ENCODE measurements at regions not wholly inside any gene's neighbourhood (a gene's known extent, or its start where the extent isn't known, plus 50 kb on each side); places are given as distances from the start of the nearest gene placed in this dataset.

- Histone ChIP-seq H3K18ac (ENCODE audit: low read length) (no peak overlapping the region), H3K27me3 (ENCODE audit: insufficient read depth, low read length) (no peaks in the 10 kb centered on the region), H3K27ac (ENCODE audit: low read depth, low read length) (no peak overlapping the region), H4K12ac (ENCODE audit: low read depth, low read length) (no peak overlapping the region), H3K36me3 (ENCODE audit: control insufficient read depth in 1 of 2, insufficient read depth in 2 of 2, low read length in 2 of 2) (no peaks in the 10 kb centered on the region), H3K4ac (ENCODE audit: low read depth, low read length) (no peak overlapping the region), H4K8ac (ENCODE audit: low read depth, low read length) (no peak overlapping the region), H3K9ac (ENCODE audit: low read length) (no peak overlapping the region), H3K4me1 (ENCODE audit: control insufficient read depth in 1 of 2, insufficient read depth in 2 of 2, low read length in 2 of 2) (no peaks in the 10 kb centered on the region), H3K23ac (ENCODE audit: low read length) (no peak overlapping the region), H3K4me3 (ENCODE audit: low read depth, low read length) (no peak overlapping the region), H4K91ac (ENCODE audit: low read depth, low read length) (no peak overlapping the region), H2BK12ac (ENCODE audit: low read length) (no peak overlapping the region), H2BK120ac (ENCODE audit: insufficient read depth, low read length, poor library complexity) (no peak overlapping the region), H3K14ac (ENCODE audit: low read length) (no peak overlapping the region), H2AK5ac (ENCODE audit: low read length) (no peak overlapping the region), H3K9me3 (ENCODE audit: insufficient read depth, low read depth, low read length) (peaks cover 38% of the 10 kb centered on the region), H3K4me2 (ENCODE audit: low read length) (no peak overlapping the region), H2AFZ (ENCODE audit: insufficient read depth, low read length, poor library complexity) (no peak overlapping the region), H2BK5ac (ENCODE audit: low read depth, low read length, poor library complexity) (no peak overlapping the region), H3K79me2 (ENCODE audit: control insufficient read depth, insufficient read depth, low read length, poor library complexity) (no peaks in the 10 kb centered on the region), H3K79me1 (ENCODE audit: low read length) (no peaks in the 10 kb centered on the region)
- WGBS (ENCODE audit: extremely low coverage, insufficient coverage, insufficient read length): no CpG with 5 or more reads among the region's 5 CpGs
- DNase-seq: no peak
Observed at GRCh38 chr2:238548902-238549462, 122.3 kb downstream of the ASB1 start.

- Histone ChIP-seq H3K9me3 (ENCODE audit: insufficient read depth, low read depth, low read length) (peaks cover 39% of the 10 kb centered on the region), H3K14ac (ENCODE audit: low read length) (no peak overlapping the region), H3K79me2 (ENCODE audit: control insufficient read depth, insufficient read depth, low read length, poor library complexity) (no peaks in the 10 kb centered on the region), H3K4me2 (ENCODE audit: low read length) (no peak overlapping the region), H3K9ac (ENCODE audit: low read length) (no peak overlapping the region), H3K23ac (ENCODE audit: low read length) (no peak overlapping the region), H4K12ac (ENCODE audit: low read depth, low read length) (no peak overlapping the region), H2BK5ac (ENCODE audit: low read depth, low read length, poor library complexity) (no peak overlapping the region), H3K4me1 (ENCODE audit: control insufficient read depth in 1 of 2, insufficient read depth in 2 of 2, low read length in 2 of 2) (no peaks in the 10 kb centered on the region), H2BK12ac (ENCODE audit: low read length) (no peak overlapping the region), H2BK120ac (ENCODE audit: insufficient read depth, low read length, poor library complexity) (no peak overlapping the region), H3K4ac (ENCODE audit: low read depth, low read length) (no peak overlapping the region), H3K27ac (ENCODE audit: low read depth, low read length) (no peak overlapping the region), H3K36me3 (ENCODE audit: control insufficient read depth in 1 of 2, insufficient read depth in 2 of 2, low read length in 2 of 2) (no peaks in the 10 kb centered on the region), H2AK5ac (ENCODE audit: low read length) (no peak overlapping the region), H3K4me3 (ENCODE audit: low read depth, low read length) (peak overlapping the region; percentile 10), H3K18ac (ENCODE audit: low read length) (no peak overlapping the region), H3K79me1 (ENCODE audit: low read length) (no peaks in the 10 kb centered on the region), H2AFZ (ENCODE audit: insufficient read depth, low read length, poor library complexity) (no peak overlapping the region), H4K8ac (ENCODE audit: low read depth, low read length) (no peak overlapping the region), H4K91ac (ENCODE audit: low read depth, low read length) (no peak overlapping the region), H3K27me3 (ENCODE audit: insufficient read depth, low read length) (no peaks in the 10 kb centered on the region)
- no CpG with 5 or more reads among the region's 2 CpGs for WGBS (ENCODE audit: extremely low coverage, insufficient coverage, insufficient read length)
- DNase-seq: no peak
Observed at GRCh38 chr2:238549866-238550265, 123.1 kb downstream of the ASB1 start.

GRCh38 chr2:238551091-238551490 lies 124.4 kb downstream of the ASB1 start:
- Histone ChIP-seq H3K4me1 (ENCODE audit: control insufficient read depth in 1 of 2, insufficient read depth in 2 of 2, low read length in 2 of 2) (no peaks in the 10 kb centered on the region), H3K4me3 (ENCODE audit: low read depth, low read length) (no peak overlapping the region), H3K79me1 (ENCODE audit: low read length) (no peaks in the 10 kb centered on the region), H2BK12ac (ENCODE audit: low read length) (no peak overlapping the region), H3K14ac (ENCODE audit: low read length) (no peak overlapping the region), H2AFZ (ENCODE audit: insufficient read depth, low read length, poor library complexity) (no peak overlapping the region), H3K4me2 (ENCODE audit: low read length) (no peak overlapping the region), H3K27me3 (ENCODE audit: insufficient read depth, low read length) (no peaks in the 10 kb centered on the region), H4K8ac (ENCODE audit: low read depth, low read length) (no peak overlapping the region), H4K91ac (ENCODE audit: low read depth, low read length) (no peak overlapping the region), H4K12ac (ENCODE audit: low read depth, low read length) (no peak overlapping the region), H3K36me3 (ENCODE audit: control insufficient read depth in 1 of 2, insufficient read depth in 2 of 2, low read length in 2 of 2) (no peaks in the 10 kb centered on the region), H3K4ac (ENCODE audit: low read depth, low read length) (no peak overlapping the region), H2AK5ac (ENCODE audit: low read length) (no peak overlapping the region), H3K23ac (ENCODE audit: low read length) (no peak overlapping the region), H3K27ac (ENCODE audit: low read depth, low read length) (no peak overlapping the region), H2BK5ac (ENCODE audit: low read depth, low read length, poor library complexity) (no peak overlapping the region), H2BK120ac (ENCODE audit: insufficient read depth, low read length, poor library complexity) (no peak overlapping the region), H3K9me3 (ENCODE audit: insufficient read depth, low read depth, low read length) (peaks cover 39% of the 10 kb centered on the region), H3K9ac (ENCODE audit: low read length) (no peak overlapping the region), H3K79me2 (ENCODE audit: control insufficient read depth, insufficient read depth, low read length, poor library complexity) (no peaks in the 10 kb centered on the region), H3K18ac (ENCODE audit: low read length) (no peak overlapping the region)
- peak; percentile 13 for DNase-seq
- WGBS (ENCODE audit: extremely low coverage, insufficient coverage, insufficient read length): no CpG with 5 or more reads among the region's 3 CpGs

- Histone ChIP-seq H3K23ac (ENCODE audit: low read length) (no peak overlapping the region), H2BK5ac (ENCODE audit: low read depth, low read length, poor library complexity) (no peak overlapping the region), H4K8ac (ENCODE audit: low read depth, low read length) (no peak overlapping the region), H4K12ac (ENCODE audit: low read depth, low read length) (no peak overlapping the region), H3K4ac (ENCODE audit: low read depth, low read length) (no peak overlapping the region), H3K79me2 (ENCODE audit: control insufficient read depth, insufficient read depth, low read length, poor library complexity) (no peaks in the 10 kb centered on the region), H3K9ac (ENCODE audit: low read length) (no peak overlapping the region), H3K79me1 (ENCODE audit: low read length) (no peaks in the 10 kb centered on the region), H2BK120ac (ENCODE audit: insufficient read depth, low read length, poor library complexity) (no peak overlapping the region), H3K14ac (ENCODE audit: low read length) (no peak overlapping the region), H3K18ac (ENCODE audit: low read length) (no peak overlapping the region), H3K27ac (ENCODE audit: low read depth, low read length) (no peak overlapping the region), H3K4me3 (ENCODE audit: low read depth, low read length) (no peak overlapping the region), H3K9me3 (ENCODE audit: insufficient read depth, low read depth, low read length) (peaks cover 31% of the 10 kb centered on the region), H2BK12ac (ENCODE audit: low read length) (no peak overlapping the region), H3K36me3 (ENCODE audit: control insufficient read depth in 1 of 2, insufficient read depth in 2 of 2, low read length in 2 of 2) (no peaks in the 10 kb centered on the region), H4K91ac (ENCODE audit: low read depth, low read length) (no peak overlapping the region), H3K27me3 (ENCODE audit: insufficient read depth, low read length) (no peaks in the 10 kb centered on the region), H2AK5ac (ENCODE audit: low read length) (no peak overlapping the region), H3K4me1 (ENCODE audit: control insufficient read depth in 1 of 2, insufficient read depth in 2 of 2, low read length in 2 of 2) (no peaks in the 10 kb centered on the region), H3K4me2 (ENCODE audit: low read length) (no peak overlapping the region), H2AFZ (ENCODE audit: insufficient read depth, low read length, poor library complexity) (no peak overlapping the region)
- DNase-seq: no peak
- no CpG with 5 or more reads among the region's 5 CpGs for WGBS (ENCODE audit: extremely low coverage, insufficient coverage, insufficient read length)
Observed at GRCh38 chr2:238552226-238552625, 125.5 kb downstream of the ASB1 start.

All from trophoblast cell (in vitro differentiated cells and primary cell).